CD4-positive, alpha-beta T cell (primary cell): ENCODE measurements at regions not wholly inside any gene's neighbourhood (a gene's known extent, or its start where the extent isn't known, plus 50 kb on each side); places are given as distances from the start of the nearest gene placed in this dataset.
"Not testable (repeated sequence)": the region's sequence is repeated elsewhere in the genome, so short reads cannot be mapped to it uniquely, and the experiment has no call there.

Source experiments
- ATAC-seq: fragments of 200-7000 bp; cut with Tn5 transposase; one replicate; pipeline ENCODE4 v1.10.0; 2022; ENCODE audit warnings: mild to moderate bottlenecking; ENCODE audit not compliant: poor library complexity
- CTCF ChIA-PET: fragments of 350-600 bp; sonication (Branson Sonifier 250); formaldehyde crosslinking; loops from one replicate; lab custom pipeline; 2021; ENCODE audit warnings: antibody characterized with exemption, inconsistent platforms; lab: Charles Lee
- POLR2A ChIA-PET: fragments of 350-600 bp; sonication (Branson Sonifier 250); formaldehyde crosslinking; loops from one replicate; lab custom pipeline; 2021; ENCODE audit warnings: antibody characterized with exemption, inconsistent platforms; lab: Charles Lee
- DNase-seq, 14 experiments: peaks; one replicate each; pipeline ENCODE4 v3.0.0-alpha.2; 2013 to 2020; ENCODE audit warnings: mixed read lengths in 2 of 14
- H3K27ac ChIP-seq, 2 donors: one replicate each; pipeline versions ENCODE4 v1.5.1 to v1.7.0; 2013; ENCODE audit warnings: low read length in 2 of 2, low read depth in 1 of 2, mild to moderate bottlenecking in 1 of 2
- H3K27me3 ChIP-seq, 2 experiments: 1 replicate in 1 of 2; 2 replicates in 1 of 2; pipeline versions ENCODE4 v1.6.1 to v1.7.0; 2013; ENCODE audit warnings: low read length in 2 of 2, control low read depth in 1 of 2, mild to moderate bottlenecking in 1 of 2, moderate library complexity in 1 of 2; ENCODE audit not compliant: insufficient read depth in 2 of 2, control insufficient read depth in 1 of 2
- H3K36me3 ChIP-seq: one replicate; pipeline ENCODE4 v1.6.1; 2013; ENCODE audit warnings: low read length, control low read depth; ENCODE audit not compliant: insufficient read depth
- H3K4me1 ChIP-seq: one replicate; pipeline ENCODE4 v1.6.1; 2013; ENCODE audit warnings: low read length, control low read depth; ENCODE audit not compliant: insufficient read depth
- H3K4me3 ChIP-seq: one replicate; pipeline ENCODE4 v1.5.1; 2013; ENCODE audit warnings: mild to moderate bottlenecking, low read length, moderate library complexity
- H3K9me3 ChIP-seq, 2 experiments: 1 replicate in 1 of 2; 2 replicates in 1 of 2; pipeline versions ENCODE4 v1.6.1 to v1.7.0; 2013; ENCODE audit warnings: low read length in 2 of 2, mild to moderate bottlenecking in 2 of 2, control low read depth in 1 of 2, moderate library complexity in 1 of 2; ENCODE audit not compliant: control insufficient read depth in 1 of 2, insufficient read depth in 1 of 2
- H3K27ac Mint-ChIP-seq: one replicate; pipeline ENCODE4 v1.8.0; 2020; ENCODE audit warnings: mixed read lengths
- H3K27me3 Mint-ChIP-seq: one replicate; pipeline ENCODE4 v1.8.0; 2021; ENCODE audit warnings: mixed read lengths
- H3K36me3 Mint-ChIP-seq: one replicate; pipeline ENCODE4 v1.8.0; 2021; ENCODE audit warnings: low read depth, mixed read lengths
- H3K4me1 Mint-ChIP-seq: one replicate; pipeline ENCODE4 v1.8.0; 2021; ENCODE audit warnings: low read depth, mixed read lengths
- H3K4me3 Mint-ChIP-seq: one replicate; pipeline ENCODE4 v1.8.0; 2020; ENCODE audit warnings: mild to moderate bottlenecking, mixed read lengths
- H3K9me3 Mint-ChIP-seq: one replicate; pipeline ENCODE4 v1.8.0; 2020; ENCODE audit warnings: mixed read lengths
- CTCF ChIP-seq: fragments of 200-600 bp; IDR thresholded peaks from one replicate; pipeline ENCODE4 v1.8.0; 2022; ENCODE audit warnings: antibody characterized with exemption, mild to moderate bottlenecking
- intact Hi-C, 2 experiments: fragments of 100-400 bp; cut with DNase I in 1 of 2; cut with micrococcal nuclease in 1 of 2; formaldehyde crosslinking; loops; one replicate each; pipeline versions ENCODE4 v1.15.1 to v1.9.0; 2023 to 2025; cut with DNase I, micrococcal nuclease

- no peaks in the 10 kb centered on the region for H3K4me1 ChIP-seq
- H3K4me3 ChIP-seq = no peak overlapping the region
- ChIA-PET POLR2A (no interaction called here), CTCF (no interaction called here)
- H3K9me3 Mint-ChIP-seq = no peaks in the 10 kb centered on the region
- no peaks in the 10 kb centered on the region for H3K36me3 Mint-ChIP-seq
- H3K27me3 ChIP-seq = no peaks in the 10 kb centered on the region
- no peak overlapping the region for H3K27ac Mint-ChIP-seq
- no peak overlapping the region for H3K27ac ChIP-seq
- intact Hi-C loops = no loop called here
- H3K4me1 Mint-ChIP-seq = no peaks in the 10 kb centered on the region
- DNase-seq (no peak), ATAC-seq (no peak)
- TF ChIP-seq CTCF = no peak
- no peak overlapping the region for H3K4me3 Mint-ChIP-seq
- H3K36me3 ChIP-seq = no peaks in the 10 kb centered on the region
- no peaks in the 10 kb centered on the region for H3K9me3 ChIP-seq
- H3K27me3 Mint-ChIP-seq = no peaks in the 10 kb centered on the region
Measured at GRCh38 chrY:7501236-7501635, 589.7 kb upstream of the AMELY start.

- TF ChIP-seq CTCF = no peak
- ATAC-seq (no peak), DNase-seq (no peak)
- Histone ChIP-seq H3K4me1 (no peaks in the 10 kb centered on the region), H3K4me3 (no peak overlapping the region), H3K9me3 (no peaks in the 10 kb centered on the region), H3K27ac (no peak overlapping the region), H3K36me3 (no peaks in the 10 kb centered on the region), H3K27me3 (no peaks in the 10 kb centered on the region)
- intact Hi-C loops = no loop called here
- Mint-ChIP-seq H3K4me1 (no peaks in the 10 kb centered on the region), H3K36me3 (no peaks in the 10 kb centered on the region), H3K27me3 (no peaks in the 10 kb centered on the region), H3K9me3 (no peaks in the 10 kb centered on the region), H3K27ac (no peak overlapping the region), H3K4me3 (no peak overlapping the region)
- ChIA-PET POLR2A (no interaction called here), CTCF (no interaction called here)
Measured at GRCh38 chrY:7496001-7496400, 584.4 kb upstream of the AMELY start.

- DNase-seq, H3K9me3 ChIP-seq, POLR2A ChIA-PET, H3K27ac ChIP-seq, H3K27me3 Mint-ChIP-seq, H3K36me3 Mint-ChIP-seq, H3K36me3 ChIP-seq, H3K9me3 Mint-ChIP-seq, intact Hi-C loops, H3K27ac Mint-ChIP-seq, H3K4me3 Mint-ChIP-seq, H3K4me3 ChIP-seq, H3K4me1 ChIP-seq, CTCF ChIA-PET, ATAC-seq, H3K27me3 ChIP-seq, H3K4me1 Mint-ChIP-seq: not testable (repeated sequence)
Measured at GRCh38 chrY:7484455-7485285, 573.1 kb upstream of the AMELY start.

GRCh38 chrY:7471976-7472375 is 560.4 kb upstream of the AMELY start:
- Mint-ChIP-seq H3K36me3 (no peaks in the 10 kb centered on the region), H3K27ac (no peak overlapping the region), H3K4me1 (no peaks in the 10 kb centered on the region), H3K4me3 (no peak overlapping the region), H3K27me3 (peaks cover 3% of the 10 kb centered on the region), H3K9me3 (no peaks in the 10 kb centered on the region)
- ATAC-seq (no peak), DNase-seq (no peak)
- TF ChIP-seq CTCF = no peak
- no peaks in the 10 kb centered on the region for H3K9me3 ChIP-seq
- H3K27me3 ChIP-seq = no peaks in the 10 kb centered on the region
- intact Hi-C loops = no loop called here
- H3K4me3 ChIP-seq = no peak overlapping the region
- POLR2A ChIA-PET = no interaction called here
- H3K36me3 ChIP-seq = no peaks in the 10 kb centered on the region
- H3K4me1 ChIP-seq = no peaks in the 10 kb centered on the region
- no peak overlapping the region for H3K27ac ChIP-seq
- CTCF ChIA-PET = no interaction called here
